22Rv1 (cell line): ENCODE measurements at regions not wholly inside any gene's neighbourhood (a gene's known extent, or its start where the extent isn't known, plus 50 kb on each side); places are given as distances from the start of the nearest gene placed in this dataset.

Source experiments
- H3K27ac ChIP-seq: fragments of 450-650 bp; 2 replicates; pipeline ENCODE4 v1.5.1; 2017
- ZFX ChIP-seq: fragments of 450-650 bp; IDR thresholded peaks from 2 replicates; pipeline ENCODE4 v1.6.1; 2017; ENCODE audit warnings: antibody characterized with exemption, borderline replicate concordance
- TF ChIP-seq, protein P1 (sequence below): fragments of 450-650 bp; IDR thresholded peaks from 2 replicates; pipeline ENCODE4 v1.5.1; 2017; ENCODE audit warnings: mild to moderate bottlenecking

- no peak overlapping the region for H3K27ac ChIP-seq
- no peak for TF ChIP-seq ZFX
- TF ChIP-seq, protein P1, sequence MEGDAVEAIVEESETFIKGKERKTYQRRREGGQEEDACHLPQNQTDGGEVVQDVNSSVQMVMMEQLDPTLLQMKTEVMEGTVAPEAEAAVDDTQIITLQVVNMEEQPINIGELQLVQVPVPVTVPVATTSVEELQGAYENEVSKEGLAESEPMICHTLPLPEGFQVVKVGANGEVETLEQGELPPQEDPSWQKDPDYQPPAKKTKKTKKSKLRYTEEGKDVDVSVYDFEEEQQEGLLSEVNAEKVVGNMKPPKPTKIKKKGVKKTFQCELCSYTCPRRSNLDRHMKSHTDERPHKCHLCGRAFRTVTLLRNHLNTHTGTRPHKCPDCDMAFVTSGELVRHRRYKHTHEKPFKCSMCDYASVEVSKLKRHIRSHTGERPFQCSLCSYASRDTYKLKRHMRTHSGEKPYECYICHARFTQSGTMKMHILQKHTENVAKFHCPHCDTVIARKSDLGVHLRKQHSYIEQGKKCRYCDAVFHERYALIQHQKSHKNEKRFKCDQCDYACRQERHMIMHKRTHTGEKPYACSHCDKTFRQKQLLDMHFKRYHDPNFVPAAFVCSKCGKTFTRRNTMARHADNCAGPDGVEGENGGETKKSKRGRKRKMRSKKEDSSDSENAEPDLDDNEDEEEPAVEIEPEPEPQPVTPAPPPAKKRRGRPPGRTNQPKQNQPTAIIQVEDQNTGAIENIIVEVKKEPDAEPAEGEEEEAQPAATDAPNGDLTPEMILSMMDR = no peak
Observed at GRCh38 chr18:37864122-37864521, 298.5 kb upstream of the CELF4 start.

- H3K27ac ChIP-seq = no peak overlapping the region
- TF ChIP-seq ZFX = no peak
- TF ChIP-seq, protein P1 = no peak
Observed at GRCh38 chr18:37861981-37862380, 296.4 kb upstream of the CELF4 start.

DNA sequence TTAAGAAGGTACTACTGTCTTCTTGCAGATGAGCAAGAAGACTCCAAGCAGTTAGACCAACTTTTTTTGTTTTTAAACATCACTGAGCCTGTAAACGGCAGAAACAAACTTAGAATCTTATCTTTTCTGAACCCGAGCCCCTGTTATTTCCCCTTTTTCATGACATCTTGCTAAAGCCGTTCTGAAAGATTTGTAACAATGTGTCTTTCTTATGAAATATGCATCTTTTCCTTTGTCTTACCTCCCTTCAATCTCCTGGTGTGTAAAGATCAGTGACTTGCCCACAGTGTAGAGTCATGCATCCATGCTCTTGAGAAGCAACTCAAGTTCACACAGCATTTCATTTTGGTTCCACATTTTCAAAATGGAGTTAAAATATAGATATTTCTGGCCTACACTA is 288.8 kb upstream of the CELF4 start:
- H3K27ac ChIP-seq = no peak overlapping the region
- TF ChIP-seq ZFX = no peak
- TF ChIP-seq, protein P1 = no peak

GRCh38 chr18:37853706-37854105 is 288.1 kb upstream of the CELF4 start:
- TF ChIP-seq, protein P1 = no peak
- TF ChIP-seq ZFX = no peak
- no peak overlapping the region for H3K27ac ChIP-seq

DNA sequence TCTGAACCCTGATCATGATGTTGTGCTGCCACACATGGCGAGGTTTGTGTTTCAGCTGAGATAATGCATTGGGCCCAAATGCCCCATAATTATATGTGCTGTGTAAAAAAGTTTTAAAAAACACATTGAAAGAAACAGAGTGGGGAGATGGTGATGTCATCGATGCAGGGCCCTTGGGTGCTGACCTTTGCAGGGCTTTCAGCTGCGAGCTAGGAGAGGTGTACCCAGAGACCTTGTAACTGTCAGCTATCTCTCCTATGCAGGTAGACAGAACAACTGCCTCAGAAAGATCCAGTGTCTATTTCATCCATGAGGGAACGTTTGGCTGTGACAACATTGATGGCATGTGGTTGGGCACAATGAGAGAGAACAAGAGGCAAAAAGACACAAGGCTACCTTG is 286.9 kb upstream of the CELF4 start:
- H3K27ac ChIP-seq = no peak overlapping the region
- no peak for TF ChIP-seq ZFX
- TF ChIP-seq, protein P1 = no peak

GRCh38 chr18:37847544-37847943 is 281.9 kb upstream of the CELF4 start:
- TF ChIP-seq, protein P1 = no peak
- no peak for TF ChIP-seq ZFX
- H3K27ac ChIP-seq = no peak overlapping the region

GRCh38 chr18:37846996-37847395 is 281.4 kb upstream of the CELF4 start:
- TF ChIP-seq ZFX = no peak
- TF ChIP-seq, protein P1 = no peak
- no peak overlapping the region for H3K27ac ChIP-seq

GRCh38 chr18:37845498-37845897 is 279.9 kb upstream of the CELF4 start:
- TF ChIP-seq ZFX = no peak
- TF ChIP-seq, protein P1 = no peak
- no peak overlapping the region for H3K27ac ChIP-seq
